WTC11 (cell line): ENCODE measurements at regions not wholly inside any gene's neighbourhood (a gene's known extent, or its start where the extent isn't known, plus 50 kb on each side); places are given as distances from the start of the nearest gene placed in this dataset.

Experiments
- ATAC-seq: fragments of 200-7000 bp; cut with Tn5 transposase; 2 replicates; pipeline ENCODE4 v1.10.0; 2021; ENCODE audit warnings: mild to moderate bottlenecking, moderate library complexity
- CTCF ChIA-PET: fragments of 300-600 bp; sonication (Branson Sonifier 250); formaldehyde crosslinking; loops from one replicate; lab custom pipeline; 2021; ENCODE audit warnings: antibody characterized with exemption; lab: Charles Lee
- POLR2A ChIA-PET: fragments of 350-600 bp; sonication (Branson Sonifier 250); formaldehyde crosslinking; loops from one replicate; lab custom pipeline; 2021; ENCODE audit warnings: antibody characterized with exemption; lab: Charles Lee
- DNase-seq: peaks from one replicate; pipeline ENCODE4 v3.0.0; 2021; ENCODE audit warnings: low spot score
- H3K27ac Mint-ChIP-seq: 2 replicates; pipeline ENCODE4 v1.8.0; 2021; ENCODE audit warnings: mixed read lengths
- H3K27me3 Mint-ChIP-seq: 2 replicates; pipeline ENCODE4 v1.8.0; 2021; ENCODE audit warnings: low read depth, mild to moderate bottlenecking, moderate library complexity, mixed read lengths
- H3K36me3 Mint-ChIP-seq: 2 replicates; pipeline ENCODE4 v1.8.0; 2021; ENCODE audit warnings: mixed read lengths
- H3K4me1 Mint-ChIP-seq: 2 replicates; pipeline ENCODE4 v1.8.0; 2022; ENCODE audit warnings: mixed read lengths
- H3K4me3 Mint-ChIP-seq: 2 replicates; pipeline ENCODE4 v1.8.0; 2021; ENCODE audit warnings: mild to moderate bottlenecking, moderate library complexity, mixed read lengths
- H3K9me3 Mint-ChIP-seq: 2 replicates; pipeline ENCODE4 v1.8.0; 2021; ENCODE audit warnings: mixed read lengths
- ATF1 ChIP-seq: sonication (generic); formaldehyde crosslinking; IDR thresholded peaks from 2 replicates; pipeline ENCODE4 v1.8.1; 2023; ENCODE audit warnings: mild to moderate bottlenecking, moderate library complexity, missing genetic modification reagents
- ATF2 ChIP-seq: sonication (generic); formaldehyde crosslinking; IDR thresholded peaks from 2 replicates; pipeline ENCODE4 v1.8.1; 2022; ENCODE audit warnings: low read depth, missing genetic modification reagents, borderline replicate concordance
- ATF3 ChIP-seq: sonication (generic); formaldehyde crosslinking; conservative IDR thresholded peaks from 2 replicates; pipeline ENCODE4 v1.8.1; 2022; ENCODE audit warnings: mild to moderate bottlenecking, missing genetic modification reagents
- CREB1 ChIP-seq: sonication (generic); formaldehyde crosslinking; IDR thresholded peaks from 2 replicates; pipeline ENCODE4 v1.8.0; 2023; ENCODE audit warnings: mild to moderate bottlenecking, missing genetic modification reagents
- FOXJ3 ChIP-seq: sonication (generic); formaldehyde crosslinking; IDR thresholded peaks from 2 replicates; pipeline ENCODE4 v1.9.0; 2021; ENCODE audit warnings: missing genetic modification reagents, mild to moderate bottlenecking, borderline replicate concordance
- FOXK1 ChIP-seq: sonication (generic); formaldehyde crosslinking; IDR thresholded peaks from 2 replicates; pipeline ENCODE4 v1.8.0; 2022; ENCODE audit warnings: mild to moderate bottlenecking, moderate library complexity, missing genetic modification reagents
- GRHL2 ChIP-seq: fragments of 250-450 bp; sonication (Bioruptor Pico); IDR thresholded peaks from 2 replicates; pipeline ENCODE4 v1.8.0; 2022; ENCODE audit warnings: mild to moderate bottlenecking, moderate library complexity; ENCODE audit not compliant: insufficient replicate concordance, severe bottlenecking
- MXD4 ChIP-seq: fragments of 250-450 bp; sonication (Bioruptor Pico); IDR thresholded peaks from 2 replicates; pipeline ENCODE4 v1.8.0; 2021; ENCODE audit warnings: mild to moderate bottlenecking, moderate library complexity, borderline replicate concordance
- NR2C2 ChIP-seq: sonication (generic); formaldehyde crosslinking; IDR thresholded peaks from 2 replicates; pipeline ENCODE4 v1.8.0; 2022; ENCODE audit warnings: mild to moderate bottlenecking, missing genetic modification reagents
- OVOL2 ChIP-seq: fragments of 250-450 bp; sonication (Bioruptor Pico); IDR thresholded peaks from 2 replicates; pipeline ENCODE4 v1.9.0; 2021; ENCODE audit warnings: mild to moderate bottlenecking, borderline replicate concordance
- SMAD4 ChIP-seq: sonication (generic); formaldehyde crosslinking; IDR thresholded peaks from 2 replicates; pipeline ENCODE4 v1.8.0; 2022; ENCODE audit warnings: mild to moderate bottlenecking, missing genetic modification reagents
- TCF7 ChIP-seq: sonication (generic); formaldehyde crosslinking; IDR thresholded peaks from 2 replicates; pipeline ENCODE4 v1.8.0; 2022; ENCODE audit warnings: mild to moderate bottlenecking, low read depth, missing genetic modification reagents, moderate library complexity
- USF2 ChIP-seq: sonication (generic); formaldehyde crosslinking; IDR thresholded peaks from 2 replicates; pipeline ENCODE4 v1.8.1; 2023; ENCODE audit warnings: mild to moderate bottlenecking, missing genetic modification reagents, moderate library complexity
- ZNF138 ChIP-seq: sonication (generic); formaldehyde crosslinking; conservative IDR thresholded peaks from 2 replicates; pipeline ENCODE4 v1.8.1; 2022; ENCODE audit warnings: mild to moderate bottlenecking, moderate library complexity, missing genetic modification reagents
- ZNF396 ChIP-seq: fragments of 250-450 bp; sonication (Bioruptor Pico); IDR thresholded peaks from 2 replicates; pipeline ENCODE4 v1.8.0; 2021; ENCODE audit warnings: mild to moderate bottlenecking, moderate library complexity, borderline replicate concordance
- ZNF416 ChIP-seq: fragments of 250-450 bp; sonication (Bioruptor Pico); IDR thresholded peaks from 2 replicates; pipeline ENCODE4 v1.9.0; 2021; ENCODE audit warnings: mild to moderate bottlenecking, inconsistent platforms
- TF ChIP-seq, protein P1 (sequence below): fragments of 250-450 bp; sonication (Bioruptor Pico); conservative IDR thresholded peaks from 2 replicates; pipeline ENCODE4 v1.9.0; 2021; ENCODE audit warnings: mild to moderate bottlenecking
- TF ChIP-seq, protein P2 (sequence below): fragments of 250-450 bp; sonication (Bioruptor Pico); IDR thresholded peaks from 2 replicates; pipeline ENCODE4 v1.9.0; 2021; ENCODE audit warnings: mild to moderate bottlenecking
- TF ChIP-seq, protein P3 (sequence below): sonication (generic); formaldehyde crosslinking; IDR thresholded peaks from 2 replicates; pipeline ENCODE4 v1.8.1; 2023; ENCODE audit warnings: mild to moderate bottlenecking, missing genetic modification reagents, borderline replicate concordance
- TF ChIP-seq, protein P4 (sequence below): fragments of 200-600 bp; IDR thresholded peaks from 2 replicates; pipeline ENCODE4 v1.8.0; 2022; ENCODE audit warnings: antibody characterized with exemption
- TF ChIP-seq, protein P5 (sequence below): fragments of 250-450 bp; sonication (Bioruptor Pico); IDR thresholded peaks from 2 replicates; pipeline ENCODE4 v1.9.0; 2021; ENCODE audit warnings: moderate library complexity, mild to moderate bottlenecking, inconsistent platforms, borderline replicate concordance

DNA sequence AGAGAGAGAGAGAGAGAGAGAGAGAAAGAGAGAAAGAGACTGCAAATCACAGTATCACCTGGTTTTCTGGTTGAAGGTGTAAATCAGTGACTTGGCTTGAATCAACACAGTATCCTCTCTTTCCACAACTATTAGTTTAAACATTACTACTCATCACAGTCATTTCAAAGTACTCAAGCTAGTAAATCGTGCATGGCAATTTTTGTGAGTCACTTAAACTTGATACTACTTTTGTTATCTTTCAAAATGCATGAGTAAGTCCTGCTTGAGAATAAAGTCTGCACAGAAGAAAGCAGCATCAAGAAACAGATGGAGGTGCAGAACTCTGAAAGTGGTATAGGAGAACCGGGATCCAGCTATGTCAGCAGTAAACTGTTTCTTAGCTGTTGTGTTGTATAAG is 535.4 kb downstream of the CDH8 start:
- Mint-ChIP-seq H3K4me1 (peaks cover 4% of the 10 kb centered on the region), H3K27ac (no peak overlapping the region), H3K4me3 (no peak overlapping the region), H3K9me3 (no peaks in the 10 kb centered on the region), H3K36me3 (no peaks in the 10 kb centered on the region), H3K27me3 (no peaks in the 10 kb centered on the region)
- ATAC-seq: no peak
- TF ChIP-seq OVOL2 (CRISPR knock-in tag): no peak
- TF ChIP-seq, protein P1, sequence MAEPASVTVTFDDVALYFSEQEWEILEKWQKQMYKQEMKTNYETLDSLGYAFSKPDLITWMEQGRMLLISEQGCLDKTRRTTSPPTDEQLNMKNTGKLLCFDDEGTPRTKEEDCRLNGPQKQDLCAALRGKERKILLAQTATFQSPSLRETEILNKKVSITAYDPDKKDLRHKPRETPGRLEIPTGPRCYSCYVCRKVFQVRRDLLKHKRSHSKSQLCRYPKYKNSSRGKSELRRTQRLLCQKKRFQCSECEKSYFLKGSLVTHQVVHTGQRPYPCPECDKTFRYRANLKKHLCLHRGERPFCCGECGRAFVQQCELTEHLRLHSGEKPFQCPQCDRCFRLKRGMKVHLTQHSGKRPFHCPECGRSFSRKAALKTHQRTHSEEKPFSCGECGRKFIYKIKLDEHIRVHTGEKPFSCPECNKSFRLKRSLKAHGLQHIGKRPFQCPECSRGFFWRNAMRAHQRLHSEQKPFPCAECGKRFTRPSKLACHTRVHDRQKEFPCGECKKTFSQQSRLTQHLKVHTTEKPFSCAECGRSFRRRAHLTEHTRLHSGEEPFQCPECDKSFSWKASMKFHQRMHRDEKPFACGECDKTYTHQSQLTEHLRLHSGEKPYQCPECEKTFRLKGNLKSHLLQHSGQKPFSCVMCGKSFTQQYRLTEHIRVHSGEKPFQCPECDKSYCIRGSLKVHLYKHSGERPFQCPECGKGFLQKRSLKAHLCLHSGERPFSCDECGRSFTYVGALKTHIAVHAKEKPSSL: no peak
- no peak for TF ChIP-seq SMAD4
- ChIA-PET CTCF (no interaction called here), POLR2A (no interaction called here)
- no peak for DNase-seq

GRCh38 chr16:61480250-61480649 is 556.0 kb downstream of the CDH8 start:
- Mint-ChIP-seq H3K4me1 (peaks cover 4% of the 10 kb centered on the region; the same call in 1 of the 2 replicates), H3K36me3 (no peaks in the 10 kb centered on the region), H3K27me3 (no peaks in the 10 kb centered on the region), H3K27ac (no peak overlapping the region), H3K9me3 (peaks cover 19% of the 10 kb centered on the region), H3K4me3 (no peak overlapping the region)
- ChIA-PET CTCF (no interaction called here), POLR2A (no interaction called here)
- TF ChIP-seq FOXJ3 (CRISPR knock-in tag) (no peak), ZNF138 (CRISPR knock-in tag) (no peak), GRHL2 (no peak), ATF1 (CRISPR knock-in tag) (no peak), ZNF416 (no peak), NR2C2 (CRISPR knock-in tag) (no peak), ATF3 (CRISPR knock-in tag) (no peak)
- TF ChIP-seq, protein P2, sequence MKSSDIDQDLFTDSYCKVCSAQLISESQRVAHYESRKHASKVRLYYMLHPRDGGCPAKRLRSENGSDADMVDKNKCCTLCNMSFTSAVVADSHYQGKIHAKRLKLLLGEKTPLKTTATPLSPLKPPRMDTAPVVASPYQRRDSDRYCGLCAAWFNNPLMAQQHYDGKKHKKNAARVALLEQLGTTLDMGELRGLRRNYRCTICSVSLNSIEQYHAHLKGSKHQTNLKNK (CRISPR knock-in tag): no peak
- TF ChIP-seq, protein P3, sequence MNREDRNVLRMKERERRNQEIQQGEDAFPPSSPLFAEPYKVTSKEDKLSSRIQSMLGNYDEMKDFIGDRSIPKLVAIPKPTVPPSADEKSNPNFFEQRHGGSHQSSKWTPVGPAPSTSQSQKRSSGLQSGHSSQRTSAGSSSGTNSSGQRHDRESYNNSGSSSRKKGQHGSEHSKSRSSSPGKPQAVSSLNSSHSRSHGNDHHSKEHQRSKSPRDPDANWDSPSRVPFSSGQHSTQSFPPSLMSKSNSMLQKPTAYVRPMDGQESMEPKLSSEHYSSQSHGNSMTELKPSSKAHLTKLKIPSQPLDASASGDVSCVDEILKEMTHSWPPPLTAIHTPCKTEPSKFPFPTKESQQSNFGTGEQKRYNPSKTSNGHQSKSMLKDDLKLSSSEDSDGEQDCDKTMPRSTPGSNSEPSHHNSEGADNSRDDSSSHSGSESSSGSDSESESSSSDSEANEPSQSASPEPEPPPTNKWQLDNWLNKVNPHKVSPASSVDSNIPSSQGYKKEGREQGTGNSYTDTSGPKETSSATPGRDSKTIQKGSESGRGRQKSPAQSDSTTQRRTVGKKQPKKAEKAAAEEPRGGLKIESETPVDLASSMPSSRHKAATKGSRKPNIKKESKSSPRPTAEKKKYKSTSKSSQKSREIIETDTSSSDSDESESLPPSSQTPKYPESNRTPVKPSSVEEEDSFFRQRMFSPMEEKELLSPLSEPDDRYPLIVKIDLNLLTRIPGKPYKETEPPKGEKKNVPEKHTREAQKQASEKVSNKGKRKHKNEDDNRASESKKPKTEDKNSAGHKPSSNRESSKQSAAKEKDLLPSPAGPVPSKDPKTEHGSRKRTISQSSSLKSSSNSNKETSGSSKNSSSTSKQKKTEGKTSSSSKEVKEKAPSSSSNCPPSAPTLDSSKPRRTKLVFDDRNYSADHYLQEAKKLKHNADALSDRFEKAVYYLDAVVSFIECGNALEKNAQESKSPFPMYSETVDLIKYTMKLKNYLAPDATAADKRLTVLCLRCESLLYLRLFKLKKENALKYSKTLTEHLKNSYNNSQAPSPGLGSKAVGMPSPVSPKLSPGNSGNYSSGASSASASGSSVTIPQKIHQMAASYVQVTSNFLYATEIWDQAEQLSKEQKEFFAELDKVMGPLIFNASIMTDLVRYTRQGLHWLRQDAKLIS: no peak
- ATAC-seq: no peak
- no peak for DNase-seq

- DNase-seq (peak; percentile 22), ATAC-seq (peak; percentile 71)
- Mint-ChIP-seq H3K4me3 (no peak overlapping the region), H3K9me3 (peaks cover 22% of the 10 kb centered on the region), H3K4me1 (no peaks in the 10 kb centered on the region), H3K27ac (no peak overlapping the region), H3K36me3 (no peaks in the 10 kb centered on the region), H3K27me3 (no peaks in the 10 kb centered on the region)
- ChIA-PET CTCF (interaction anchor here (0.9 kb wide), 1 partner anchor 14 kb away, joined by 3 read pairs; no protein-coding TSS in a partner anchor), POLR2A (interaction anchor here (0.6 kb wide), 1 partner anchor 24 kb away, joined by 6 read pairs; no protein-coding TSS in a partner anchor)
- no peak for TF ChIP-seq FOXK1
- TF ChIP-seq, protein P4, sequence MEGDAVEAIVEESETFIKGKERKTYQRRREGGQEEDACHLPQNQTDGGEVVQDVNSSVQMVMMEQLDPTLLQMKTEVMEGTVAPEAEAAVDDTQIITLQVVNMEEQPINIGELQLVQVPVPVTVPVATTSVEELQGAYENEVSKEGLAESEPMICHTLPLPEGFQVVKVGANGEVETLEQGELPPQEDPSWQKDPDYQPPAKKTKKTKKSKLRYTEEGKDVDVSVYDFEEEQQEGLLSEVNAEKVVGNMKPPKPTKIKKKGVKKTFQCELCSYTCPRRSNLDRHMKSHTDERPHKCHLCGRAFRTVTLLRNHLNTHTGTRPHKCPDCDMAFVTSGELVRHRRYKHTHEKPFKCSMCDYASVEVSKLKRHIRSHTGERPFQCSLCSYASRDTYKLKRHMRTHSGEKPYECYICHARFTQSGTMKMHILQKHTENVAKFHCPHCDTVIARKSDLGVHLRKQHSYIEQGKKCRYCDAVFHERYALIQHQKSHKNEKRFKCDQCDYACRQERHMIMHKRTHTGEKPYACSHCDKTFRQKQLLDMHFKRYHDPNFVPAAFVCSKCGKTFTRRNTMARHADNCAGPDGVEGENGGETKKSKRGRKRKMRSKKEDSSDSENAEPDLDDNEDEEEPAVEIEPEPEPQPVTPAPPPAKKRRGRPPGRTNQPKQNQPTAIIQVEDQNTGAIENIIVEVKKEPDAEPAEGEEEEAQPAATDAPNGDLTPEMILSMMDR: no peak
- TF ChIP-seq TCF7: no peak
- TF ChIP-seq ZNF138 (CRISPR knock-in tag): no peak
- TF ChIP-seq ZNF396 (CRISPR knock-in tag): no peak
- no peak for TF ChIP-seq SMAD4
- no peak for TF ChIP-seq ATF2 (CRISPR knock-in tag)
- TF ChIP-seq USF2 (CRISPR knock-in tag): no peak
- no peak for TF ChIP-seq ATF1 (CRISPR knock-in tag)
- TF ChIP-seq CREB1 (CRISPR knock-in tag): no peak
- no peak for TF ChIP-seq MXD4 (CRISPR knock-in tag)
- TF ChIP-seq, protein P5, sequence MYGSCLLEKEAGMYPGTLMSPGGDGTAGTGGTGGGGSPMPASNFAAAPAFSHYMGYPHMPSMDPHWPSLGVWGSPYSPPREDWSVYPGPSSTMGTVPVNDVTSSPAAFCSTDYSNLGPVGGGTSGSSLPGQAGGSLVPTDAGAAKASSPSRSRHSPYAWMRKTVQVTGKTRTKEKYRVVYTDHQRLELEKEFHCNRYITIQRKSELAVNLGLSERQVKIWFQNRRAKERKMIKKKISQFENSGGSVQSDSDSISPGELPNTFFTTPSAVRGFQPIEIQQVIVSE (CRISPR knock-in tag): no peak
- no peak for TF ChIP-seq NR2C2 (CRISPR knock-in tag)
These were observed 564.5 kb downstream of the CDH8 start for GRCh38 chr16:61471737-61472136.
